HG03558 (cell line): ENCODE measurements at regions not wholly inside any gene's neighbourhood (a gene's known extent, or its start where the extent isn't known, plus 50 kb on each side); places are given as distances from the start of the nearest gene placed in this dataset.
"Not testable (repeated sequence)": the region's sequence is repeated elsewhere in the genome, so short reads cannot be mapped to it uniquely, and the experiment has no call there.

Source experiments
- ATAC-seq: cut with Tn5 transposase; IDR thresholded peaks from one replicate; pipeline ENCODE4 v1.9.1; 2021; ENCODE audit warnings: moderate number of reproducible peaks; ENCODE audit not compliant: unreplicated experiment; ENCODE audit errors: extremely low read depth

DNA sequence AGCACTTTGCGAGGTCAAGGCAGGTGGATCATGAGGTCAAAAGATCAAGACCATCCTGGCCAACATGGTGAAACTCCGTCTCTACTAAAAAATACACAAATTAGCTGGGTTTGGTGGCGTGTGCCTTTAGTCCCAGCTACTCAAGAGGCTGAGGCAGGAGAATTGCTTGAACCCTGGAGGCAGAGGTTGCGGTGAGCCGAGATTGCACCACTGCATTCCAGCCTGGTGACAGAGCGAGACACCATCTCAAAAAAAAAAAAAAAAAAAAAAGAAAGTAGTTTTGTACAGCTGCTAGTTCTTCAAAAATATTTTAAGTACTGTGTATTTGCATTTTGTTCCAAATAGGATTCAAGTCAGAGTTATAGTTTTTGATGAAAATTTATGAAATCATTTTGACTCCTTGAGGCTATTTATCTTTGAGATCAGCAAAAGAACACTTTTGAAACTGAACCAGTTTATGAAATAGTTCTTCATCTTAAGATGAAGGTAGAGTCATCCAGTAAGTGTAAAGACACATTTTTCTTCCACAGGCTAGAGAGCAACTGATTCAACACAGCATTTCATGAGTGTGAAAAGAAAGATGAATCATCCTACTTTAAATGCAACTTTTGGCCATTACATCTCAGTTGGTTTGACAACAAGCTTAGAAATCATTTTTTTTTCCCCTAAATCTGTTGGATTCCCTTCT lies 416.5 kb upstream of the KCNMB2 start:
- not testable (repeated sequence) for ATAC-seq

DNA sequence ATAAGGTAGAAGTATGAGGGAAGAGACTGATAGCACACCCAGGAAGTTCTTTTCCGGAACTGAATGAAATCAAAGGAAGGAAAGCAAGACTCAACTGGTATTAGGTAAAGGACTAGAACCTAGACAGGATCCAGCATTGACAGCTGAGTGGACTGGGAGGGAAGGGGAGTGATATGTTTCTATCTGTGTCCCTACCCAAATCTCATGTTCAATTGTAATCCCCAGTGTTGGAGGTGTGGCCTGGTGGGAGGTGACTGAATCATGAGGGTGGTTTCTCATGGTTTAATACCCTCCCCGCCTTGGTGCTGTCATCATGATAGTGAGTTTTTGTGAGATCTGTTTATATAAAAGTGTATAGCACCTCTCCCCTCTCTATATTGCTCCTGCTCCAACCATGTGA lies 415.9 kb upstream of the KCNMB2 start:
- no peak for ATAC-seq

DNA sequence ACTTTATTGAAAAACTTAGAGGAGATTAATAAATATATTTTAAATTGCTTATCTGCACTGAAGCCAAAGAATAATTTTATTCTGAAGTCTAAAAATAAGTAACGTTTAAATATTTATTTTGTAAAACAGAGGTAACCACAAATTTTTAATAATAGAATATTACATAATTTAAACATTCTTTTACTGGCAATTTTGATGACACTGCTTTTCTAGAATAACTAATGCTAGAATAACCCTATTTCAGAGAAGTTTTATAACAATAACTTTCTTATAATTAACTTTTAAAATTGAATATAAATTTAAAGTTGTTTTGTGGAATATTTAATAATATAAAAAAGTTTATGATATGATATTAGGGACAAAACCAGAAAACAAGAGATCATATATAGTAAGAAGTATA lies 409.6 kb upstream of the KCNMB2 start:
- no peak for ATAC-seq

DNA sequence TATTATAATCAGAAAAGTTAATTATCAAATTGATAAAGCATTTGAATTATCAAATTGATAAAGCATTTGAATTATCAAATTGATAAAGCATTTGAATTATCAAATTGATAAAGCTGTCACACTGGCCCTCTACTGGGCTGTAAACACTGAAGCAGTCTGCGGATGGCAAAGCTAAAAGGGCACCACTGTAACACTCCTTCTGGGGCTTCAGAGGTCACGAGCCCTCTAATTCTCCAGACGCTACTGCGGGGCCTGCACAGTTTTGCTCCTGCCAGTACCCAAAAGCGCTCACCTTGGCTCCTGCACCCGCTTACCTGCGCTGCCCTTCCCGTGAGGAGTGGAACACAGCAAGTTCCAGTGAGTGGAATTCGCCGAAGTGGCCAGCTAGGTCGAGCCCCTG lies 409.0 kb upstream of the KCNMB2 start:
- no peak for ATAC-seq

DNA sequence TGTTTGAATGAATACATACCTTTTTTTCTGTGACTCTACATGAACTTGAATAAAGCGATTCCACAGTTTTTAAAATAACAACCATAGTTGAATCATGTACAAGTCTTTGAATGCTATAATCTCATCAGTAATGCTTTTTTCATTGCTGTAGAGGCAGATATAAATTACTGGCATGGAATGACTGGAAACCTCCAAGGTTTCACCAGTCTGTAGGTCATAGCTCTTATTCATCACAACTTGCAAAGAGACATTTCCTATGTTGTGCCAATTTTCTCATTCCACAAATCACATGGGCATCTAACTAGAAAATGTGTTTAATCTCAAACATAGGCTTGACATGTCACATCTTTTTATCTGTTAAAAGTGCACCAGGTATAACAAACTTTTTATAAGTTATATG lies 407.1 kb upstream of the KCNMB2 start:
- no peak for ATAC-seq

DNA sequence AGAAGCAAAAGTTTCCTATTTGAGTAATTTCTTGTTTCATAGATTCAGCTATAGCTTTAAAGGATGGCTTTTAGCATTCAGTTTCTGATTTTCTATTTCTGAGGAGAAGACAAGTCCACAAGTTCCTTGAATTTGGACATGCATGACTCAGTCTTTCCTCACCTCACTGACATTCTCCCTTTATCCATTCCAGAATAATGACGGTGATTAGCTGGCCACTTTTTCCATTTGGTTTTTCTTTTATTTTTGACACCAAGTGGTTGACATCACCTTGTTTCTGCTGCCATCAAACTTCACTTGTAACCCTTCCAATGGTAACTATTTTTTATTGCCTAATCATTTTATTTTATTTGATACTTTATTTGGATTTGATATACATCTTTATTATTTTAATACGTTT lies 404.4 kb upstream of the KCNMB2 start:
- ATAC-seq: no peak

DNA sequence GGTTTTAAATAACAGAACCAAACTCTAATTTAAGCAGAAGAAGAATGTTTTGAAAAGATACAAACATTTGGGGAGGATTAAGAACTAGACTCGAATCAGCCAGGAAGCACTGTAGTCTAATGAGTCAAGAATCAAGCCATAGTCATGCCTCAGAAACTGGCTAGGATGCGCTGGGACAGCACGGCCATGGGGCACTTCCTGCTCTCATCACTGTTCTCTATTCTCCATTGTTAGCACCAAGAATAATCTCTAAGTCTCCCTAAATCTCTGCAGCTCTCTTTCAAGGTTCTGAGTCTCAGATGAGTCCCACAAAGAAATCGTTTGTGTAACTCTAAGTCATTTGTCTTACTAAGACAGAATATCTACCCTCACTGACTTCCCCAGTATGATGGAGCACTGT lies 399.0 kb upstream of the KCNMB2 start:
- no peak for ATAC-seq

DNA sequence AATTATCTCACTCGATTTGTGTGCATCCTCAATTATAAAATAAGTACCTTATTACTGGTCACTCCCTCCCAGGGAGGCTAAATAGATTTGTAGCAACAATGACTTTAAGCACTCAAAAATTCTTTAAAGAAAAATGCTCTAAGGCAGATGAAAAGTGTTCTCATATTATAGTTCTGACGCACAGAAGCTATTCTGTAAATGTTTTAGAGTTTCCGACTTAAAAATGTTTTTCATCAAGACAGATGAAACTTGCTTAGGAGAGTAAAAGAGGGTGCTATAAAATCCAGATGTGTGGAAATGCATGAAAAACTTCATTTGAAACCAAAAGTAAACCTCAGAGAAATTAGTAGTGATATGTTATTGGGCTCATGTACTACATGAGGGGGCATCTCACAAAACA lies 398.4 kb upstream of the KCNMB2 start:
- ATAC-seq: no peak

DNA sequence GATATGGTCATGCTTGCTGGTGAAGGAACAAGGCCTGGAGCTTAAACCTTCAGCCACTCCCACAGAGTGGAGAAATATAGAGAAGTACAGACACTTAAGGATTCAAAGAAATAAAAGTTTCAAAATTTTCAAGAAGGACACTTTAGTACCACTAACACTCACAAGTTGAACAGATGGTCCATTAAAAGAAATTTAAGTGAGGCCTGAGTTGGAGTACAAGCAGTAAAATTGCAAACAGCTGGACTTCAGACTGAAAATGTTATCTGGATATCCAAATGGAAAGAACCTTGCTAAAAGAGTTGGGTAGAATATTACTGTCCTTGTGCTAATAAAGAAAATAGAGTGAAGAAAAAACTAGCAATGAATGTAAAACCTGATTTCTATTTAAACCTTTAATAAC lies 397.1 kb upstream of the KCNMB2 start:
- no peak for ATAC-seq

DNA sequence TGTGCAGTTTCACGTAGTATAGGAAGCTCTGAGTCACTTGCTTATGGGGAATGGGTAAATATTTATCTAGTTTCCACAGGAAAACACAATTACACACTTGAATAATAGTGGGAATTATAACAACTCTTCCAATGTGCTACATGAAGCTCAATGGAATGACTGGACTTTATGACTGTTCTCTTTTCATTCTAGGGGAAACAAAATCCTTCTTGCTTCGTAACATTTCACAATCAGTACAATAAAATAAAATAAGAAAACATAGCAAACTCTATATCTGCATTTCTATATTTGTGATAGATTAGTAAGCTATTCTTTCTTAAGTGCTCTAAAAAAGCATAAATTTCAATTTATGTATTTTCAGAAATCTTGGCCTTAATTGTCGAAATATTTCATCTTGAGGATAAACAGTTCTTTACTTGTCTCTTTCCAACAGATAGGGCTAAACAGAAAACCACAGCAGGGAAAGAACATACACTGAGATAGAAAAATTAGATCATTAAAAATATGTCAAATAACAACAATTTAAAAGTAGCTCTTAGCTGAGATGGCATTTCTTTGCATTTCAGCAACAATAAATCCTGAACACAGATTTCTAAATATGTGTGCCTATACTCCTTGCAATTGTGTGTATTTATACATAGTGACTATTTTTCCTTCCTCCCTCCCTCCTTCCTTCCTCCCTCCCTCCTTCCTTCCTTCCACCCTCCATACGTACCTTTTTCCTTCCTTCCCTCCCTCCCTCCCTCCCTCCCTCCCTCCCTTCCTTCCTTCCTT lies 395.5 kb upstream of the KCNMB2 start:
- ATAC-seq: no peak

DNA sequence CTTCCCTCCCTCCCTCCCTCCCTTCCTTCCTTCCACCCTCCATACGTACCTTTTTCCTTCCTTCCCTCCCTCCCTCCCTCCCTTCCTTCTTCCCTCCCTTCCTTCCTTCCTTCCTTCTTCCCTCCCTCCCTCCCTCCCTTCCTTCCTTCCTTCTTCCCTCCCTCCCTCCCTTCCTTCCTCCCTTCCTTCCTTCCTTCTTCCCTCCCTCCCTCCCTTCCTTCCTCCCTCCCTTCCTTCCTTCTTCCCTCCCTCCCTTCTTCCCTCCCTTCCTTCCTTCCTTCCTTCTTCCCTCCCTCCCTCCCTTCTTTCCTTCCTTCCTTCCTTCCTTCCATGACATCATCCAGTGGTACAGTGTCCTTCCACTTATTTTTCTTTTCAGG lies 394.9 kb upstream of the KCNMB2 start:
- not testable (repeated sequence) for ATAC-seq

DNA sequence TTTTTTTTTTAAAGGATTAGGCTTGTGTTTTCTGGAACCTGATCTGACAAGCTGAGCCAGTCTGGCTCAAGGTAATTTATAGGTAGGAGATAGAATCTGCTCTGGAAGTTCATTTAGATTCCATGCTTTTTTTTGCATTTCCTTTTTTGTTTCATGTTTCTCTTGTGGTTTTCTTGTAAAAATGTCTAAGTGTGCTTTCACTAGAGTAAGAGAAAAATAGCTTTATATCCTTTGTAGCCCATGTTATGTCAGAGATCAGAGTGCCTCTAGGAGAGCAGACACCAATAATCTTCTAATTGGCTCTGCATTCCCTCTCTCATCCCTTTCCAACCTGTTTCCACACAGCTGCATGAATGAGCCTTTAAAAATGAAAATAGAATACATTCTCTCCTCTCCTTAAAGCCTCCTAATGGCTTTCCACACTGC lies 389.8 kb upstream of the KCNMB2 start:
- ATAC-seq: no peak

DNA sequence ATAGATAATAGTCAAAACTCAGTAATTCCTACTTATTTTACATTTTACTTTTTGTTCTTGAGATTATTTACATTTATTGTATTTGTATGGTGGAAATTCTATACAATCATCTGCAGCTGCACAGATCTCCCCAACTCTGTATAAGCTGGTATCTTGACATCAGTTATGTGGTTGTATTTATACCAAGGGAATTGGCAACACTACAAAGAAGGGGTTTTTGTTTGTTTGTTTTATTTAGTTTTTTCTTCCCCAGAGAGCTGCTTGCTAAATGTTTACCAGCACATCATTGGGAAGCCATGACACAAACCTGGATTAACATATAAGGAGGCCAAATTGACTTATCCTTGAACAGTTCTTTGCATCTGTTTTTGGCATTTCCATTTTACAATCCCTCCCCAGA lies 389.2 kb upstream of the KCNMB2 start:
- no peak for ATAC-seq

DNA sequence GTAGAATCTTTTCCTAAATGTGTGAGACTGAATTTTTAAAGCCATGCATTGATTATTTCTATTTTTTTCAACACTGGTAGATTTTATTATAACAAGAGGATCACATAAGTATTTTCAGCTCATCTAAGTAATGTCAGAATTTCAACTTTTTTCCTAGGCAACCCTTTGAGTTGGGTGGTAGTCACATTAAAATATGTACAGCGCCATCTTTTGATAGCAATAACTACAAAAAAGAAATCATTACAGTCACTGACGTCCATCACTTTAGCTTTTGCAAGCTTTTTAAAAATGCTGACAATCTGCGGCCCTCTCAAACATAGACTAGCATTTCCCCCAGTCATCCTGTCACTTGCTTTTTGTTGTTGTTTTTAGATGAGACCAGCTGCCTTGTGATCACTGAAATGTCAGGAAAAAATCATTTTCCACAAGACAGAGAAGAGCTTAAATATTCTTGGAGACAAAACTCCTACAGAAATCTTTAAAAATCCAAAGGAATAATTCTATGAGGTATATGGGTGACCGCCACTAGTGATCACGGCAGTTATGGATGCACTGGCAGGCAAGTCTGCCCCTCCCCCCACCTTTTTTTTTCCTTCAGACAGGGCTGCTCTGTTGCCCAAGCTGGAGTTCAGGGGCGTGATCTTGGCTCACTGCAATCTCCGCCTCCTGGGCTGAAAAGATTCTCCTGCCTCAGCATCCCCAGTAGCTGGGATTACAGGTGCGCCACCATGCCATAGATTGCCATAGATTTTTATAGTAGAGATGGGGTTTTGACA lies 384.0 kb upstream of the KCNMB2 start:
- no peak for ATAC-seq

DNA sequence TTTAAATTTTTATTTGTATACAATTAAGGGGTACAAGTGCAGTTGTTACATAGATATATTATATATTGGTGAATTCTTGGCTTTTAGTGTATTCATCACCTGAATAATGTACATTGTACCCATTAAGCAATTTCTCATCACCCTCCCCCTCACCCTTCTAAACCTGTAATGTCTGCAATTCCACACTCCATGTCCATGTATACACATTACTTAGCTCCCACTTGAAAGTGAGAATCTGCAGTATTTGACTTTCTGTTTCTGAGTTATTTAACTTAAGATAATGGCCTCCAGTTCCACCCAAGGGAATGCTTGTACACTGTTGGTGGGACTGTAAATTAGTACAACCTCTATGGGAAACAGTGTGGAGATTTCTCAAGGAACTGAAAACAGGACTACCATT lies 383.2 kb upstream of the KCNMB2 start:
- no peak for ATAC-seq

DNA sequence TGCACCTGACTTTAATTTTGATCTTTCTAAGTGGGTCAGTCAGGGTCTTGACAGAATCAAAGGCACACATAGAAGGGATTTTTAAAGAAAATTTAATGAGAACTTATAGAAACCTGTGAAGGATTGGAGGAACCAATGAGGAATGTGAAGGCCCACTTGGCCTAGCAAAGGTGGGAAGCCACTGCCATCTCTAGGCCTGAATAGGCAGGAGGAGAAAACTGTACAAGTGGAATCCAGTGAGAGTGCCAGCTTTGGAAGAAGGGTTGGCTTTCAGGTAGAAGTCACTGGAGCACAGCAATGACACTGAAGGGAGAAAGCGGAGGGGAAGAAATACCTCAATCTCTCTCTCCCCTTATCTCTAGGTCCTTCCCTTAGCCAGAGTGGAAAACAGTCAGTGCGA lies 380.7 kb upstream of the KCNMB2 start:
- no peak for ATAC-seq

DNA sequence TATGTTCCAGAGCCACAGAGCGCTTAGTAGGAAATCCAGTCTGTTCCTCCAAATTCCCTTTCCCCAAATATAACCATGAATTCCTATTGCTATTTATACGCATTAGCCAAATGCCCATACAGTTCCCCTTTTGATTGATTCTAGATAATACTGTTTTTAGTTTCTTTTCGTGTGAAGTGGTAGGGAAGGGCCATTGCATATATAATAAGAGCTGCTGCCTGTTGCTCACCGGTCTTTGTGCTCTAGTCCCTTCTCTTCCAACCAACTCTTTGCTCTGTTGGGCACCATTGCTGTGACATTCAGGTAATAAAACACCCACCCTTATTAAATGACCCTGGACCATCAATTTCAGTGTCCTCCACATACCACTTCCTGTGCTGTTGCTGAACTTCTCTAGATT lies 379.9 kb upstream of the KCNMB2 start:
- no peak for ATAC-seq

DNA sequence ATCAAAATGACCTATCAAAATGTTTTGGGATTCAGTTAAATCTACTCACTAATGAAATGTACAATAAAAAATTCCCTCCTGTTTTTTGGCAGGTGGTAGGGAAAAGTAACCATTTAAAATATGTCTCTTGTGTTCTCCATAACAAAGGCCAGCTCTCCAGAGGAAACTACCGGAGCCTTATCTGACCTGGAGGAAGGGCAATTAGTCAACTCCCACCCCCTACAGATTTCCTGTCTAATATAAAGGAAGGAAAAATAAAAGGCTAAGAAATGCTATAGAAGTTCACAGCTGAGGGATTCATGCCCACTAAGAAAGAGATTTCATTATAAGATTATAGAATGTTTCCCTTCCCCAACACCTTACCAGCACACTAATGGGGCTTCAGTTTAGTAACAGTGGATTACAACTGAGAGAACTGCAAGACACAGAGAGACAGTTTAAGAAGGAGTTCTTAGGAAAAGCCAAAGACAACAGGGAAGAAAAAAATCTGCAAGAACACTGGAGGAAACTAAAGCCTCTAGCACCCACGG lies 376.5 kb upstream of the KCNMB2 start:
- no peak for ATAC-seq

DNA sequence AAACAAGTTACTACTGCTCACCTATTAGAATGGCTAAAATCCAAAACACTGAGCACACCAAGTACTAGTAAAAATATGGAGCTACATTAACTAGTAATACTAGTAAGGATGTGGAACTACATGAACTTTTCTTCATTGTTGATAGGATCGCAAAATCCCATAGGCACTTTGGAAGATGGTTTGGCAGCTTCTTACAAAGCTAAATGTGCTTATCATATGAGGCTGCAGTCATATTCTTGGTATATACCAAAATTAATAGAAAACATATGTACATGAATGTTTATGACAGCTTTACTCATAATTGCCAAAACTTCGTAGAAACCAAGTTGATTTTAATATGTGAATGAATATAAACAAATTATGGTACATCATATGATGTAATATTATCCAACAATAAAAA lies 366.8 kb upstream of the KCNMB2 start:
- ATAC-seq: no peak

DNA sequence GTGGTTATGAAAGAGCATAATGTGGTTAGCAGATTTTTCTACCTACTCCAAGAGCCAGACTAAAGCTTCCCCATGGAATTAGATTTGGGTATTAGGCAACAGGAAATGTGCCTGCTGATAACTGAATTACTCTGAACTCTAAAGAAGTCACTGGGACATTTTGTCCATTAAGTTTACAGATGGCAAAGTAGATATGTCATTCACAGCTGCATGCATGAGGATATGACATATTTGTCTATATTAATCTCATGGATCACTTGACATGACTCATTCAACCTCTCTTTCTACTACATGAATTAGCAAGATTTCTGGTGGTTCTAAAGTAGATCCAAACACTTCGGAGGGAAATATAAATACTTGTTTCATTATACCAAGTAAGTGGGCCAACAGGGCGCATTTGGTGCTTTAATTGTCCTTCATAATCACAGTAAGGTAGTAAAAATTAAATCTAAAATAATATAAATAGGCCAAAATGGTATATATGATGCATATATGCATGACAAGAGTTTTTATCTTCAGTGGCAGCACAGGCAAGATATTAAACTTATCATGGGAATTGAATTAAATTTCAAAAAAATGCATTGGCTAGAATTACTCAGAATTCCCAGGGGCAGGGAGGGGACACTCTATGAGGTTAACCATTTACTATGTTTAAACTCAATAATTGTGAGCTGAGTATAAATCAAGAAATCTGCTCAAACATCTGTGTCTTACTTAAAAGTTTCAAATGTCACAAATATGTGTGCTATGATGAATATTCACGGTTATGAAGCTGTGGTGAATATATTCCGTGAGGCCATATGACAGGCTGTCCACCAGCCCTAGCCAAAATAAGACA lies 365.3 kb upstream of the KCNMB2 start:
- ATAC-seq: no peak
